Umbilical cord (tissue), 1 donor: ENCODE measurements at regions not wholly inside any gene's neighbourhood (a gene's known extent, or its start where the extent isn't known, plus 50 kb on each side); places are given as distances from the start of the nearest gene placed in this dataset.
"Not testable (repeated sequence)": the region's sequence is repeated elsewhere in the genome, so short reads cannot be mapped to it uniquely, and the experiment has no call there.

Experiments used
- DNase-seq: peaks from one replicate; pipeline ENCODE4 v3.0.0-alpha.2; 2015; ENCODE audit warnings: low spot score

- no peak for DNase-seq
Observed at GRCh38 chr3:3902161-3902560, 102.9 kb downstream of the LRRN1 start.

- DNase-seq, result no peak
Observed at GRCh38 chr3:3906171-3906570, 106.9 kb downstream of the LRRN1 start.

- peak; percentile 6 for DNase-seq
Observed at GRCh38 chr3:3907023-3907422, 107.8 kb downstream of the LRRN1 start.

- DNase-seq, result no peak
Observed at GRCh38 chr3:3918763-3919162, 119.5 kb downstream of the LRRN1 start.

- no peak for DNase-seq
Observed at GRCh38 chr3:3919316-3919715, 120.1 kb downstream of the LRRN1 start.

- no peak for DNase-seq
Observed at GRCh38 chr3:3923619-3924018, 124.4 kb downstream of the LRRN1 start.

GRCh38 chr3:3927198-3927597 lies 128.0 kb downstream of the LRRN1 start:
- no peak for DNase-seq

GRCh38 chr3:3927965-3928364 lies 128.7 kb downstream of the LRRN1 start:
- DNase-seq, result no peak

DNA sequence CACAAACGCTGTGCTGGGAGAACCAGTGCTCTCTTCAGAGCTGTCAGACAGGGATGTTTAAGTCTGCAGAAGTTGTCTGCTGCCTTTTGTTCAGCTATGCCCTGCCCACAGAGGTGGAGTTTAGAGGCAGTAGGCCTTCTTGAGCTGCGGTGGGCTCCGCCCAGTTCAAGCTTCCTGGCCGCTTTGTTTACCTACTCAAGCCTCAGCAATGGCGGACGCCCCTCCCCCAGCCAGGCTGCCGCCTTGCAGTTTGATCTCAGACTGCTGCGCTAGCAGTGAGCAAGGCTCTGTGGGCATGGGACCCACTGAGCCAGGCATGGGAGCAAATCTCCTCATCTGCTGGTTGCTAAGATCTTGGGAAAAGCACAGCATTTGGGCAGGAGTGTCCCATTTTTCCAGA lies 142.1 kb downstream of the LRRN1 start:
- DNase-seq, result not testable (repeated sequence)

DNA sequence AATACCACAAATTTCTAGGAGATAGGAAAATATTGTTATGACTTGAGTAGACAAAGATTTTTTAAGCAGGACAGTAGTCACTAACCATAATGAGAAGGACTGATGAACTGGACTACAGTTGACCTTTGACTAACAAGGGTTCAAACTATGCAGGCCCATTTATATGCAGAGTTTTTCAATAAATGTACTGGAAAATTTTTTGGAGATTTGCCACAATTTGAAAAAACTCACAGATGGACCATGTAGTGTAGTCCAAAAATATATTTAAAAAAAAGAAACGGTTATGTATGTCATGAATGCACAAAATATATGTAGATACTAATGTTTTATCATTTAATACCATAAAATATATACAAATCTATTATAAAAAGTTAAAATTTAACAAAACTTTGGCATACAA lies 151.8 kb downstream of the LRRN1 start:
- DNase-seq, result no peak

DNA sequence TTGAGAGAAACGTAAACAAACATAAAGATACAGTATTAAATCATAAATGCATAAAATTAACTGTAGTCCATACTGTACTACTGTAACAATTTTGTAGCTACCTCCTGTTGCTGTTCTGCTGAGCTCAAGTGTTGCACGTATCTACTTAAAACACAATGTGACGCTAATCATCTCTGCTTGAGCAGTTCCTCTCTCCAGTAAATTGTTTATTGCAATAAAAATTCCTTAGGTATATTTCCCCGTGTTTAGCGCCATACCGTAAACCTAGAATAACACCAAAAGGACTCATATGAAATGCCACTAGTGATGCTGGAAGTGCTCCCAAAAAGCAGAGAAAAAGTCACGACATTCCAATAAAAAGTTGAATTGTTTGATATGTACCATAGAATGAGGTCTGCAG lies 152.3 kb downstream of the LRRN1 start:
- DNase-seq, result no peak

GRCh38 chr3:3962867-3963266 lies 163.6 kb downstream of the LRRN1 start:
- not testable (repeated sequence) for DNase-seq

- DNase-seq, result no peak
Observed at GRCh38 chr3:3984053-3984452, 184.8 kb downstream of the LRRN1 start.

- no peak for DNase-seq
Observed at GRCh38 chr3:3991598-3991997, 192.4 kb downstream of the LRRN1 start.

DNA sequence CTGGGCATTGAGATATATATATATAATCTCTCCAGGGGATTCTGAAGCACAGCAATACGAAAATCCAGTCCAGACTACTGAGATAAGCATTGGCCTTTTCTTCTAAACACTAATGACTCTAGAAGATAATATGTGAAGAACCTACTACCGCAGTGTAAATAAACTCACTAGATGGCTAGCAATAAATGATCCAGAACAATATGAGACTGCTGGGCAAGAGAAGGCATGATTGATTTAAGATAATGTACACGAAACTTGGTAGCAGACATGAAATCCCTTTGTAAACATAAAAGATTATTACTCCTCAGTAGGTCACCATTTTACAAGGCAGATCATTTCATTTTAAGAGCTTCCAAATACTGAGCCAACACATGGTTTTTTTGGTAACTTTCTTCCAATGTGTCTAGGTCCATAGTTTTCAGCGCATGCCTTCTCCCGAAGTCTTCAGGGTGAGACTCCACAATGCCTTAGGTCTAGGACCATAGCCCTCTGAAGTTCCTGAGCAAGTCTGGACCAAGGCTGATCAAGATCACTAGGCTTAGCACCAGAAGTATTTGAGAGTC lies 193.2 kb downstream of the LRRN1 start:
- DNase-seq, result no peak

DNA sequence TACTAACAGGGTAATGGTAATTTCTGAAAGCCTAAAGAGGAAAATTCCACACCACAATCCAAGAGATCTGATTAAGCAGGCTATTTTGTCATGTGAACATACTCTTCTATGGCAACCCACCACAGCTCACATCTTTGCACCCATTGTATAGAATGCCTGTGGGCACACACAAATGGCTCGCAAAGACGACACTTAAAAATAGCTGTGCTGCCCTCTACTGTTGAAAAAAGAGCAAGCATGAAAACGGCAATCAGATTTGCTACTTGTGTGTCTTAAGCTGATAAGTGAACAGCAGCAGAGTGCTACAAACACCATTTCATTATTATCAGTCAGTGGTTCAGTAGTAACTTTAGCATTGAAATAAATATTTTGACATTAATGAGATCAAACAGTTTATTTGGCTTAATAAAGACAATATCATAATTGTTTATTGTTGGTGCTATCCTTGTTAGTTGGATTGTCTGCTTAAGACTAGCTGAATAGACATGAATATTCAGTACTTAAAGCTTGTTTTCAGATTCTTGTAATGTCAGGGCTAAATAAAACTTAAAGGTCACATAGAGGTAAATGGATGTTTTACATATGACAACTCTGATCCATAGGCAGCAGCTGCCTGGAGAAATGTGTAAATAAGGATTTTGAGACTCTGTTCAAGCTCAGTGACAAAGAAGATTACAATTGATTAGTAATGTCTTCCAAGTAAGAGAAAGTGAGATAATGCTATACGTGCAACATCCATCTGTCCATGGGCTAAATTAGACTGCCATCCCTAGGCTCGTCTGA lies 199.1 kb downstream of the LRRN1 start:
- DNase-seq, result peak; percentile 69

GRCh38 chr3:3999340-3999739 lies 200.1 kb downstream of the LRRN1 start:
- not testable (repeated sequence) for DNase-seq

- DNase-seq, result no peak
Observed at GRCh38 chr3:4001976-4002375, 202.7 kb downstream of the LRRN1 start.

DNA sequence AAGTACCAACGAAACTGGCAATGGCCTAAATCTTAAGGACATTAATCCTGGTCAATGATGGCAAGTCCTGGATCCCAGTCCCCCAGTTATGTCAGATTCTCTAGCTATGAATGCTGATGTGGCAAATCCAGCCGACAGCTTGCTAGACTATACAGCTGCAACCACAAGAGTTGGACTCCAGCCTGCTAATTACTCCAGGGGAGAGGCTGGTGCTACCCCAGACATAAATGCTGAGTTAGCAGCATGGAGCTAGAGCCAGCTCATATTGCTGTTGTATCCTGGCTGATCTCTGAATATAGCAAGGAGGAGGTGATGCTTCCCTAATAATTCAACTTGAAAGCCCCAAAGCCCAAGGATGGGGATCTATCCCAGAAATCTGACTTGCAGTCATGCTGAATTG lies 207.1 kb downstream of the LRRN1 start:
- DNase-seq, result peak; percentile 42

- no peak for DNase-seq
Observed at GRCh38 chr3:4008205-4008604, 209.0 kb downstream of the LRRN1 start.

DNA sequence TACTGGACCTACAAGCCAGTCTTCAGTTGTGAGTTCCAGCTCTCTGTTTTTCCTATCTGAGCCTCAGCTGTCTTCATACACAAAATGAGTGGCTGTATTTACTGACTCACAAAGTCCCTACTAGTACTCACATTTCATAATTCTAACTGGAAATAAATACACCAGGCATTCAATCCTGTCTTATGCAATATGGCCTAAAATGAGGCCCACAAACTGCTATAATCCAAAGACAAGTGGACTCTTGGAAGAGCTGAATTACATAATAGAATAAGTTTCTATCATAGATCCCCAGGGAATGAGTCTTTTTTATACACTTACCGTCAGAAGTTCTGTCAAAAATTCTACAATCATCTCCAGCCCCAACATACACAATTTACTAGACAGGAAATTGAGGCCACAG lies 211.9 kb downstream of the LRRN1 start:
- DNase-seq, result peak; percentile 78

GRCh38 chr3:4015426-4015825 lies 216.2 kb downstream of the LRRN1 start:
- no peak for DNase-seq

DNA sequence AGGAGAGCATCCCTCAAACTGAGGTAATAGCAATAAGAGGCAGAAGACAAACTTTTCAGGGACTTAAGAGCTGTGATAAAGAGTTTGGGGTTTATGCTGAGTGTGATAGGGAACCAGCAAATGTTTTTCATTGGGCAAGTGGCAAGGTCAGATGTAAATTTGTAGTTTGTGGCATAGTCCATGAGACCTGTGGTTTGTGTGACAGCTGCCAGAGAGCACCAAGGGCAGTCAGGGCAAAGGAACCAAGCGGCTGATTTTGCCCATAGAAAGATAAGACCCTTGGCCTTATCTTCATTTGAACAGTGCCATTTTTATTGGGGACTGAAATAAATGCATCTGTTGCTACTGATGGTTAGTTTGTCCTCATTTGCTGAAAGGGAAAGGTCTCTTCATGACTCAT lies 220.3 kb downstream of the LRRN1 start:
- DNase-seq, result no peak

GRCh38 chr3:4021162-4021561 lies 221.9 kb downstream of the LRRN1 start:
- DNase-seq, result no peak
